HG03354 (cell line): ENCODE measurements at regions not wholly inside any gene's neighbourhood (a gene's known extent, or its start where the extent isn't known, plus 50 kb on each side); places are given as distances from the start of the nearest gene placed in this dataset.
"Not testable (repeated sequence)": the region's sequence is repeated elsewhere in the genome, so short reads cannot be mapped to it uniquely, and the experiment has no call there.

ENCODE experiments used
- ATAC-seq: cut with Tn5 transposase; IDR thresholded peaks from one replicate; pipeline ENCODE4 v1.9.1; 2021; ENCODE audit warnings: mild to moderate bottlenecking; ENCODE audit not compliant: unreplicated experiment, poor library complexity, severe bottlenecking

GRCh38 chr7:91789558-91789957 lies 90.9 kb downstream of the MTERF1 start:
- no peak for ATAC-seq

- ATAC-seq = not testable (repeated sequence)
Measured at GRCh38 chr7:91790646-91791045, 89.9 kb downstream of the MTERF1 start.

- ATAC-seq = no peak
Measured at GRCh38 chr7:91796122-91796521, 84.4 kb downstream of the MTERF1 start.

- no peak for ATAC-seq
Measured at GRCh38 chr7:91798425-91798824, 82.1 kb downstream of the MTERF1 start.

DNA sequence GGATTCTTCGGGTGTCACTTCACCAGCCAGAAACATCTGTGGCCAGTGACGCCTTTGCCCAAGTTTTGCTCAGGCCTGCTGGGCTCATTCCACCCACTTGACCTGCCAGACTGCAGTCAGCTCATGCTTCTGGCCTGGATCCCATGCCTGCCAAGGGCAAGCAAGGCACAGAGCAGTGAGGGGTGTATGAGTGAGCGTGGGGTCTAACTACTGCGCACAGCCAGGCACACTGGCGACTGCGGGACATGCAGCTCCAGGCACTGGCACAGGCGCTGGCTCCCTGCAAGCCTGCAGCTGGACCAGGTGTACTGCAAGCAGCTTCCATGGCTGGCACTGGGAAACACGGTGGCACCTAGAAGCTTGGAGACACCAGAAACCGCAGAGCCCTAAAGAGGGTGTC lies 80.1 kb downstream of the MTERF1 start:
- no peak for ATAC-seq

DNA sequence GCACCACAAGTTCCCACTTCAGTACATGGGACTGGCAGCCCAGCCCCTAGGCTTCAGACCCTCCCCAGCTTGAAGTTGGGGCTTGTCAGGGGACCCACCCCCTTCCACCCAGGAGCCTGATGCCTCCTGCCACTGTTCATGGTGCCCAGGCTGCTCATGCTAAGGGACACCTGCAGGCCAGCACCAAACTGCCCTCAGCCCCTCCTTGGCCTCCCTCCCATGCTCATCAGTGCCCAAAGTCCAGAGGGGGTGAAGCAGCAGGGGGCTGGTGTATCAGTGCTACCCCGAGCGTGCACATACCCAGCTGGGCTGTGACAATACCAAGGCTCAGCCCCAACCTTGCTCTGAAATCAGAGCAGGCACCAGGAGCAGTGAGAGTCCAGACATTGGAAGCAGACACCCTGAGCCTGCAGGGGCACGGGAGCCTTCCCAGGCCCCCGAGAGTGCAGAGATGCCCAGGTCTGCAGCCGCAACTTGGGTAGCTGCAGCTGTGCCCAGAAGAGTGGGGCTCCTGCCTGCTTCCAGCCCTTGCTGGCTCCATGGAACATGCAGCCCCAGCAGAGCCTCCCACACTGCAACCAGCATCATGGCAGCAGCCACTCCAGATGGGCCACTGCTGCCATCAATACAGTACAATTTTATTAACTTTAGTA lies 79.0 kb downstream of the MTERF1 start:
- no peak for ATAC-seq

DNA sequence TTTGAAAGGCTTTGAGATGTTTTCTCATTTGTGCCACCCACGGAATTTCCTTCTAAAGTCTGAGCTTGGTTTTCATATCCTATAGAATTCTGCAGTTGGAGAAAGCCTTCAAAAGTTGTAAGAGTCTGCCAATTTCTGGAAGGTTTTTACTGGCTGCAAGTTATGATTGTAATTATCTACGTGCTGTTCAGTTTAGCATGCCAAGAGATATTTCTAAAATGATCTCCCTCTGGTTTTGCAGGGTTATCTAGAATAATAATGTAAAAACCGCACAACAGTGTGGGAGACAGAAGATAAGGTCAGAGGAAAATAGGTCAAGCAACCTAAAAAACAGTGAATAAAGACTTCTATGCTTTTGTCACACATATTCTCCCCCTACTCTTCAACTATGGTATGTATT lies 69.3 kb downstream of the MTERF1 start:
- no peak for ATAC-seq

- no peak for ATAC-seq
Measured at GRCh38 chr7:91811641-91812040, 68.9 kb downstream of the MTERF1 start.

GRCh38 chr7:91812388-91812787 lies 68.1 kb downstream of the MTERF1 start:
- ATAC-seq = no peak

DNA sequence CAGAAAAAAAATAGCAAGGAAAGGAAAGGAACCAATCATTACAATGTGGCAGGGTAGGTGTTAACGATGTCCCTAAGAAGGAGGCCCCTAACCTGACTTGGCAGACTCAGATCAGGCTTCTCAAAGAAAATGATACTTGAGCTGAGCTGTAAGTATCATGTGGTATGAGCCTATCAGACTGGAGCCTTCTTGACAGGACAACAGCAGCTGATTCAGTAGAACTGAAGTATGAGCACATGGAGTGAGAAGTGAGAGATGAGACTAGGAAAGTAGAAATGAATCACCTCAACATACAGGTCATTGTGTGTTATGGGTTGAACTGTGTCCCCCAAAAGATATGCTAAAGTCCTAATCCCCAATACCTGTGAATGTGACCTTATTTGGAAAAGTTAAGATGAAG lies 66.3 kb downstream of the MTERF1 start:
- peak; percentile 55 for ATAC-seq
